ENCODE measurements at regions not wholly inside any gene's neighbourhood (a gene's known extent, or its start where the extent isn't known, plus 50 kb on each side); places are given as distances from the start of the nearest gene placed in this dataset.

GRCh38 chr1:193312432-193312831 lies 126.0 kb upstream of the B3GALT2 start:
- TF ChIP-seq, protein P1, sequence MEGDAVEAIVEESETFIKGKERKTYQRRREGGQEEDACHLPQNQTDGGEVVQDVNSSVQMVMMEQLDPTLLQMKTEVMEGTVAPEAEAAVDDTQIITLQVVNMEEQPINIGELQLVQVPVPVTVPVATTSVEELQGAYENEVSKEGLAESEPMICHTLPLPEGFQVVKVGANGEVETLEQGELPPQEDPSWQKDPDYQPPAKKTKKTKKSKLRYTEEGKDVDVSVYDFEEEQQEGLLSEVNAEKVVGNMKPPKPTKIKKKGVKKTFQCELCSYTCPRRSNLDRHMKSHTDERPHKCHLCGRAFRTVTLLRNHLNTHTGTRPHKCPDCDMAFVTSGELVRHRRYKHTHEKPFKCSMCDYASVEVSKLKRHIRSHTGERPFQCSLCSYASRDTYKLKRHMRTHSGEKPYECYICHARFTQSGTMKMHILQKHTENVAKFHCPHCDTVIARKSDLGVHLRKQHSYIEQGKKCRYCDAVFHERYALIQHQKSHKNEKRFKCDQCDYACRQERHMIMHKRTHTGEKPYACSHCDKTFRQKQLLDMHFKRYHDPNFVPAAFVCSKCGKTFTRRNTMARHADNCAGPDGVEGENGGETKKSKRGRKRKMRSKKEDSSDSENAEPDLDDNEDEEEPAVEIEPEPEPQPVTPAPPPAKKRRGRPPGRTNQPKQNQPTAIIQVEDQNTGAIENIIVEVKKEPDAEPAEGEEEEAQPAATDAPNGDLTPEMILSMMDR (IDR thresholded peaks at IDR 0.05; ENCODE audit: extremely low read depth, low read depth, low read length) = no peak
- Histone ChIP-seq H3K27me3 (ENCODE audit: insufficient read depth, low read length) (no peaks in the 10 kb centered on the region), H3K79me2 (ENCODE audit: insufficient read depth, low read length) (no peaks in the 10 kb centered on the region), H2AFZ (ENCODE audit: low read length) (no peak overlapping the region), H3K4me1 (ENCODE audit: insufficient read depth, low read length) (no peaks in the 10 kb centered on the region), H3K36me3 (ENCODE audit: insufficient read depth, low read length) (no peaks in the 10 kb centered on the region), H3K4me2 (ENCODE audit: insufficient read depth, low read length) (no peak overlapping the region), H3K27ac (ENCODE audit: low read depth, low read length) (no peak overlapping the region), H3K4me3 (ENCODE audit: insufficient read depth, low read length) (no peak overlapping the region), H3K9me3 (ENCODE audit: low read depth, low read length) (no peaks in the 10 kb centered on the region), H4K20me1 (ENCODE audit: insufficient read depth, low read length) (no peaks in the 10 kb centered on the region)
- peak; percentile 58 for DNase-seq (ENCODE audit: insufficient read length, low spot score, missing footprints)

DNA sequence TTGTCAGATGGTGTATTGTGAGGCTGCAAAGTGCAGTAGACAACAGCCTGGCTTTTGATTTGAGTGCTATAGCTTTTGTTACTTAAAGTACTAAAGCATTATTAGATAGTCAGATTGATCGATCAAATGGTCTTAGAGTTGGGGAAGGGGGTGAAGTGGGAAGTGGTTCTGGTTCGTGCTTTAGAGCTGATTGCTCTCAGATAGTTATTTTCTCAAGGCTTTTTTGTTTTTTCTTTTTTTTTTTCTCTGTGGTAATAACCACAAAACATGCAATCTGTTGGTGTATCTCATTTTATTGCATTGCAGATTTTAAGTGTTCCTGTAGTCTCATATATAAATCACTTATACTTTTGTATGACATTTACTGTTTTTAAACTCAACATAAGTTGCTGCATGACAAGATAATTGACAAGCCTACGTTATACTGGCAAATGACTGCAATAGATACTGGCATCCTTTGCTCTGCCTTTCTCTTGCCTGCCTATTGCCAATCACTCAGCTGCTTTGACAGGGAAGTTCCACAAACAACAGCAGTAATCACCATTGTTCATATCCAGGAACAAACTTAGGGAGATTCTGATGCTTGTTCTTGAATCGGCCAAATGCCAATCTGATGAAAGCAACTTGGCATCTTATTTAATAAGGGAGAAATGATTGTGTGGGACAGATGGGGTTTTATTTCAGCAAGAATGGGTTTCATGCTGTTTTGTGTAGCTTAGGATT lies 125.0 kb upstream of the B3GALT2 start:
- no peaks in the 10 kb centered on the region for H3K27me3 ChIP-seq (ENCODE audit: insufficient read depth, low read length)
- no peaks in the 10 kb centered on the region for H3K4me1 ChIP-seq (ENCODE audit: insufficient read depth, low read length)
- H4K20me1 ChIP-seq (ENCODE audit: insufficient read depth, low read length) = no peaks in the 10 kb centered on the region
- TF ChIP-seq, protein P1 (IDR thresholded peaks at IDR 0.05; ENCODE audit: extremely low read depth, low read depth, low read length) = no peak
- H3K79me2 ChIP-seq (ENCODE audit: insufficient read depth, low read length) = no peaks in the 10 kb centered on the region
- no peak for DNase-seq (ENCODE audit: insufficient read length, low spot score, missing footprints)
- H3K4me3 ChIP-seq (ENCODE audit: insufficient read depth, low read length) = no peak overlapping the region
- H3K9me3 ChIP-seq (ENCODE audit: low read depth, low read length) = no peaks in the 10 kb centered on the region
- H3K4me2 ChIP-seq (ENCODE audit: insufficient read depth, low read length) = no peak overlapping the region
- H3K27ac ChIP-seq (ENCODE audit: low read depth, low read length) = no peak overlapping the region
- H3K36me3 ChIP-seq (ENCODE audit: insufficient read depth, low read length) = no peaks in the 10 kb centered on the region
- H2AFZ ChIP-seq (ENCODE audit: low read length) = no peak overlapping the region

DNA sequence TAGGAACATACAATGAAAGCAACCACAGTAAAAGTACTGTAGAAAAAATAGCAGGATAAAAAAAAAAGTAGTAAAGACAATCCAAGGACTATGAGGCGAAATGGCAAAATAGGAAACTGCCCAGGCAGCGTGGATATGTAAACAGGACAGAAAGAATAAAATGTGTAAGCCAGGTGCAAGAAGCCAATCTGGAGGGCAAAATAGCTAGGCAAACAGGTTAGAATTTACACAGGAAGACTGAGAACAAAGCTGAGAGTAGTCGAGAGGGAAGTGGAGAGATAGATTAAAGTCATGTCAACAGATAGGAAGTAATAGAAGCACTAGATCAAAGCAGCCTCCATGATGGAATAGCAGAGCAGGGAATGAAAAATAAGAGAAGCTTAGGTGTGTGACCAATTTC lies 124.2 kb upstream of the B3GALT2 start:
- no peak overlapping the region for H3K27ac ChIP-seq (ENCODE audit: low read depth, low read length)
- no peak overlapping the region for H3K4me2 ChIP-seq (ENCODE audit: insufficient read depth, low read length)
- TF ChIP-seq, protein P1 (IDR thresholded peaks at IDR 0.05; ENCODE audit: extremely low read depth, low read depth, low read length) = no peak
- H3K4me1 ChIP-seq (ENCODE audit: insufficient read depth, low read length) = no peaks in the 10 kb centered on the region
- H3K36me3 ChIP-seq (ENCODE audit: insufficient read depth, low read length) = no peaks in the 10 kb centered on the region
- H3K79me2 ChIP-seq (ENCODE audit: insufficient read depth, low read length) = no peaks in the 10 kb centered on the region
- H3K27me3 ChIP-seq (ENCODE audit: insufficient read depth, low read length) = no peaks in the 10 kb centered on the region
- DNase-seq (ENCODE audit: insufficient read length, low spot score, missing footprints) = no peak
- no peaks in the 10 kb centered on the region for H4K20me1 ChIP-seq (ENCODE audit: insufficient read depth, low read length)
- no peaks in the 10 kb centered on the region for H3K9me3 ChIP-seq (ENCODE audit: low read depth, low read length)
- no peak overlapping the region for H2AFZ ChIP-seq (ENCODE audit: low read length)
- H3K4me3 ChIP-seq (ENCODE audit: insufficient read depth, low read length) = no peak overlapping the region

DNA sequence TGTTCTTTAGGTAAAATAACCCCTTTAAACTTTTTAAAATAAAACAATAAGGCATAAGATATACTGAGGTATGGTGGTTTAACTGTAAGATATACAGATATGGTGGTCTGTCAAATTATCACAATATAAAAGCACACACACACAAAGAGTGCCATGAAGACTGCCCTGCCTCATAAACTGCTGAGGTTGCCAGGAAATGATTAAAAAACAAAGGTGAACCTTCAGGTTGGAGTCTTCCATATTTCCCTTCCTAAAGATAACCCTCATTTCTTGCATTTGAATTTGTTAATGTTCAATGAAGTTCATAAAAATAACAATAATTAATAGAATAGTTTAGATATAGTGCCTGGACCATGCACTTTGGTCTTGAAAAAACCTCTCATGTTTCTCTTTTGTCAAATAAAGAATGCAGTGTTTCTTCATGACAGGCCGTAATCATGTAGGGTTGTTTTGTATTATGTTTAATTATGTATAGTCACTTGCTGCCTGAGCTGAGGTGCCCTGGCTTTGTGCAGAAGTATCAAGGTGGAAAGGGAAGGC lies 123.6 kb upstream of the B3GALT2 start:
- no peaks in the 10 kb centered on the region for H3K36me3 ChIP-seq (ENCODE audit: insufficient read depth, low read length)
- no peaks in the 10 kb centered on the region for H4K20me1 ChIP-seq (ENCODE audit: insufficient read depth, low read length)
- H2AFZ ChIP-seq (ENCODE audit: low read length) = no peak overlapping the region
- no peaks in the 10 kb centered on the region for H3K79me2 ChIP-seq (ENCODE audit: insufficient read depth, low read length)
- H3K4me1 ChIP-seq (ENCODE audit: insufficient read depth, low read length) = no peaks in the 10 kb centered on the region
- H3K27ac ChIP-seq (ENCODE audit: low read depth, low read length) = no peak overlapping the region
- no peak overlapping the region for H3K4me2 ChIP-seq (ENCODE audit: insufficient read depth, low read length)
- H3K4me3 ChIP-seq (ENCODE audit: insufficient read depth, low read length) = no peak overlapping the region
- TF ChIP-seq, protein P1 (IDR thresholded peaks at IDR 0.05; ENCODE audit: extremely low read depth, low read depth, low read length) = no peak
- no peak for DNase-seq (ENCODE audit: insufficient read length, low spot score, missing footprints)
- H3K27me3 ChIP-seq (ENCODE audit: insufficient read depth, low read length) = no peaks in the 10 kb centered on the region
- H3K9me3 ChIP-seq (ENCODE audit: low read depth, low read length) = no peaks in the 10 kb centered on the region

All from osteoblast (primary cell).